HG03066 (cell line): ENCODE measurements at regions not wholly inside any gene's neighbourhood (a gene's known extent, or its start where the extent isn't known, plus 50 kb on each side); places are given as distances from the start of the nearest gene placed in this dataset.

Source experiments
- ATAC-seq: cut with Tn5 transposase; IDR thresholded peaks from one replicate; pipeline ENCODE4 v1.9.1; 2021; ENCODE audit warnings: low read depth; ENCODE audit not compliant: unreplicated experiment

- ATAC-seq, result no peak
These were observed 317.9 kb upstream of the VRK2 start for GRCh38 chr2:57728691-57729090.

- ATAC-seq, result no peak
These were observed 312.6 kb upstream of the VRK2 start for GRCh38 chr2:57733956-57734355.

- ATAC-seq, result no peak
These were observed 305.7 kb upstream of the VRK2 start for GRCh38 chr2:57740891-57741290.

GRCh38 chr2:57753636-57754035 lies 293.0 kb upstream of the VRK2 start:
- ATAC-seq, result no peak

- ATAC-seq, result no peak
These were observed 287.9 kb upstream of the VRK2 start for GRCh38 chr2:57758686-57759085.

- no peak for ATAC-seq
These were observed 287.5 kb upstream of the VRK2 start for GRCh38 chr2:57759131-57759530.

- ATAC-seq, result peak; percentile 85
These were observed 286.7 kb upstream of the VRK2 start for GRCh38 chr2:57759822-57760300.

GRCh38 chr2:57760381-57760801 lies 286.2 kb upstream of the VRK2 start:
- ATAC-seq, result peak; percentile 58

GRCh38 chr2:57776916-57777315 lies 269.7 kb upstream of the VRK2 start:
- no peak for ATAC-seq

- ATAC-seq, result no peak
These were observed 264.0 kb upstream of the VRK2 start for GRCh38 chr2:57782587-57782986.

- no peak for ATAC-seq
These were observed 253.3 kb upstream of the VRK2 start for GRCh38 chr2:57793310-57793709.

GRCh38 chr2:57796527-57796926 lies 250.1 kb upstream of the VRK2 start:
- no peak for ATAC-seq

GRCh38 chr2:57798346-57798745 lies 248.3 kb upstream of the VRK2 start:
- no peak for ATAC-seq

GRCh38 chr2:57802243-57802642 lies 244.4 kb upstream of the VRK2 start:
- no peak for ATAC-seq

GRCh38 chr2:57804971-57805370 lies 241.6 kb upstream of the VRK2 start:
- no peak for ATAC-seq

- ATAC-seq, result no peak
These were observed 240.1 kb upstream of the VRK2 start for GRCh38 chr2:57806449-57806968.

- peak; percentile 93 for ATAC-seq
These were observed 237.4 kb upstream of the VRK2 start for GRCh38 chr2:57809230-57809629.

- ATAC-seq, result no peak
These were observed 225.5 kb upstream of the VRK2 start for GRCh38 chr2:57821088-57821487.

GRCh38 chr2:57828221-57828620 lies 218.4 kb upstream of the VRK2 start:
- ATAC-seq, result no peak

- no peak for ATAC-seq
These were observed 211.9 kb upstream of the VRK2 start for GRCh38 chr2:57834666-57835065.

GRCh38 chr2:57842531-57842930 lies 204.1 kb upstream of the VRK2 start:
- ATAC-seq, result no peak

- ATAC-seq, result no peak
These were observed 203.4 kb upstream of the VRK2 start for GRCh38 chr2:57843158-57843557.

GRCh38 chr2:57848723-57849122 lies 197.9 kb upstream of the VRK2 start:
- ATAC-seq, result no peak
